GM23338 (cell line): ENCODE measurements at regions not wholly inside any gene's neighbourhood (a gene's known extent, or its start where the extent isn't known, plus 50 kb on each side); places are given as distances from the start of the nearest gene placed in this dataset.

Source experiments
- ATAC-seq: fragments of 200-7000 bp; cut with Tn5 transposase; 3 replicates; pipeline ENCODE4 v1.9.1; 2020
- DNase-seq: peaks from one replicate; pipeline ENCODE4 v3.0.0-alpha.2; 2015; ENCODE audit warnings: low spot score
- H2AFZ ChIP-seq: fragments of 200-600 bp; sonication (generic); 2 replicates; pipeline ENCODE4 v1.8.0; 2016; ENCODE audit warnings: antibody characterized with exemption, mild to moderate bottlenecking, moderate library complexity
- H3F3A ChIP-seq: fragments of 200-600 bp; sonication (generic); replicated peaks from 2 replicates; pipeline ENCODE4 v1.8.0; 2017; ENCODE audit warnings: antibody characterized with exemption, mixed run types, low read depth
- H3K27ac ChIP-seq: fragments of 200-600 bp; sonication (generic); 2 replicates; pipeline ENCODE4 v1.6.1; 2016; ENCODE audit warnings: low read depth
- H3K27me3 ChIP-seq: fragments of 200-600 bp; sonication (generic); 2 replicates; pipeline ENCODE4 v1.8.0; 2016; ENCODE audit warnings: mild to moderate bottlenecking, mixed run types, moderate library complexity; ENCODE audit not compliant: insufficient read depth
- H3K36me3 ChIP-seq: fragments of 200-600 bp; sonication (generic); 2 replicates; pipeline ENCODE4 v1.8.0; 2016; ENCODE audit warnings: mild to moderate bottlenecking; ENCODE audit not compliant: insufficient read depth
- H3K4me1 ChIP-seq: fragments of 200-600 bp; sonication (generic); 2 replicates; pipeline ENCODE4 v1.8.0; 2016; ENCODE audit warnings: mild to moderate bottlenecking, moderate library complexity; ENCODE audit not compliant: insufficient read depth
- H3K4me2 ChIP-seq: fragments of 200-600 bp; sonication (generic); 2 replicates; pipeline ENCODE4 v1.7.1; 2017; ENCODE audit warnings: mixed run types
- H3K4me3 ChIP-seq: fragments of 200-600 bp; sonication (generic); 2 replicates; pipeline ENCODE4 v1.6.1; 2016; ENCODE audit warnings: mixed run types
- H3K79me2 ChIP-seq: fragments of 200-600 bp; sonication (generic); replicated peaks from 2 replicates; pipeline ENCODE4 v1.8.0; 2017; ENCODE audit warnings: mild to moderate bottlenecking; ENCODE audit not compliant: insufficient read depth
- H3K9me2 ChIP-seq: fragments of 200-600 bp; sonication (generic); 2 replicates; pipeline ENCODE4 v1.8.0; 2017; ENCODE audit not compliant: insufficient read depth
- H4K20me1 ChIP-seq: fragments of 200-600 bp; sonication (generic); replicated peaks from 2 replicates; pipeline ENCODE4 v1.8.0; 2017; ENCODE audit warnings: mild to moderate bottlenecking; ENCODE audit not compliant: insufficient read depth
- H3K27ac Mint-ChIP-seq: 2 replicates; pipeline ENCODE4 v1.8.0; 2020; ENCODE audit warnings: inconsistent platforms, mild to moderate bottlenecking, moderate library complexity, mixed read lengths
- H3K27me3 Mint-ChIP-seq: 3 replicates; pipeline ENCODE4 v1.8.0; 2022; ENCODE audit warnings: low read depth, mild to moderate bottlenecking, moderate library complexity, mixed read lengths, inconsistent platforms; ENCODE audit not compliant: insufficient read depth, poor library complexity
- H3K36me3 Mint-ChIP-seq: 3 replicates; pipeline ENCODE4 v1.8.0; 2021; ENCODE audit warnings: low read depth, mild to moderate bottlenecking, inconsistent platforms, moderate library complexity, mixed read lengths
- H3K4me1 Mint-ChIP-seq: 3 replicates; pipeline ENCODE4 v1.8.0; 2020; ENCODE audit warnings: mild to moderate bottlenecking, inconsistent platforms, mixed read lengths
- H3K4me3 Mint-ChIP-seq: 3 replicates; pipeline ENCODE4 v1.8.0; 2021; ENCODE audit warnings: moderate library complexity, mild to moderate bottlenecking, inconsistent platforms, mixed read lengths
- H3K9me3 Mint-ChIP-seq: 3 replicates; pipeline ENCODE4 v1.8.0; 2020; ENCODE audit warnings: moderate library complexity, mild to moderate bottlenecking, inconsistent platforms, mixed read lengths
- CREB1 ChIP-seq: fragments of 250-450 bp; sonication (Bioruptor Pico); IDR thresholded peaks from 2 replicates; pipeline ENCODE4 v1.5.0; 2020; ENCODE audit warnings: low read depth, mild to moderate bottlenecking, moderate library complexity
- CTCF ChIP-seq, 2 experiments: fragments of 200-600 bp in 1 of 2; sonication (generic) in 1 of 2; conservative IDR thresholded peaks; 2 replicates each; pipeline versions ENCODE4 v1.5.1 to v1.6.1; 2016 to 2017; ENCODE audit warnings: antibody characterized with exemption in 2 of 2, low read depth in 2 of 2, mild to moderate bottlenecking in 2 of 2, moderate library complexity in 1 of 2
- ETS1 ChIP-seq: IDR thresholded peaks from 2 replicates; pipeline ENCODE4 v1.6.1; 2016; ENCODE audit warnings: antibody characterized with exemption
- EZH2phosphoT487 ChIP-seq: fragments of 200-600 bp; sonication (generic); IDR thresholded peaks from one replicate; pipeline ENCODE4 v1.8.1; 2018; ENCODE audit warnings: antibody characterized with exemption; ENCODE audit not compliant: unreplicated experiment
- NANOG ChIP-seq: IDR thresholded peaks from 2 replicates; pipeline ENCODE4 v1.6.1; 2016; ENCODE audit warnings: antibody characterized with exemption, borderline replicate concordance
- POLR2AphosphoS5 ChIP-seq: IDR thresholded peaks from 2 replicates; pipeline ENCODE4 v1.6.1; 2016; ENCODE audit warnings: antibody characterized with exemption, low read depth
- ZNF114 ChIP-seq: fragments of 250-450 bp; sonication (Bioruptor Pico); IDR thresholded peaks from 2 replicates; pipeline ENCODE4 v1.5.0; 2020; ENCODE audit warnings: mild to moderate bottlenecking, moderate library complexity
- ZNF462 ChIP-seq: fragments of 250-450 bp; sonication (Bioruptor Pico); IDR thresholded peaks from 2 replicates; pipeline ENCODE4 v1.5.0; 2020; ENCODE audit warnings: mild to moderate bottlenecking, moderate library complexity

GRCh38 chr12:13437541-13437940 lies 241.0 kb downstream of the EMP1 start:
- Histone ChIP-seq H3K4me3 (no peak overlapping the region), H3K36me3 (no peaks in the 10 kb centered on the region), H4K20me1 (no peaks in the 10 kb centered on the region), H3K4me2 (no peak overlapping the region), H3K27me3 (no peaks in the 10 kb centered on the region), H3F3A (no peaks in the 10 kb centered on the region), H2AFZ (no peak overlapping the region), H3K79me2 (no peaks in the 10 kb centered on the region), H3K27ac (no peak overlapping the region), H3K4me1 (peaks cover 11% of the 10 kb centered on the region; the same call in 1 of the 2 replicates), H3K9me2 (no peaks in the 10 kb centered on the region)
- no peak for TF ChIP-seq EZH2phosphoT487
- TF ChIP-seq ZNF114 (CRISPR knock-in tag) = no peak
- no peak for TF ChIP-seq CTCF (conservative IDR thresholded peaks at IDR 0.05; ENCODE audit: low read depth in 2 of 2)
- TF ChIP-seq POLR2AphosphoS5 = no peak
- peaks cover 7% of the 10 kb centered on the region for H3K27me3 Mint-ChIP-seq
- no peaks in the 10 kb centered on the region for H3K9me3 Mint-ChIP-seq
- no peaks in the 10 kb centered on the region for H3K36me3 Mint-ChIP-seq
- no peak overlapping the region for H3K4me3 Mint-ChIP-seq
- DNase-seq (no peak), ATAC-seq (no peak)
- peaks cover 9% of the 10 kb centered on the region; the same call in 2 of the 3 replicates for H3K4me1 Mint-ChIP-seq
- H3K27ac Mint-ChIP-seq = no peak overlapping the region

GRCh38 chr12:13436696-13437391 lies 240.3 kb downstream of the EMP1 start:
- H3K27ac Mint-ChIP-seq = no peak overlapping the region
- H3K27me3 Mint-ChIP-seq = peaks cover 7% of the 10 kb centered on the region
- H3K9me3 Mint-ChIP-seq = no peaks in the 10 kb centered on the region
- ATAC-seq (no peak), DNase-seq (no peak)
- Histone ChIP-seq H3K27me3 (no peaks in the 10 kb centered on the region), H3K4me1 (peaks cover 11% of the 10 kb centered on the region; the same call in 1 of the 2 replicates), H3K9me2 (no peaks in the 10 kb centered on the region), H4K20me1 (no peaks in the 10 kb centered on the region), H3F3A (no peaks in the 10 kb centered on the region), H3K27ac (no peak overlapping the region), H3K79me2 (no peaks in the 10 kb centered on the region), H3K4me2 (no peak overlapping the region), H3K4me3 (no peak overlapping the region), H2AFZ (no peak overlapping the region), H3K36me3 (no peaks in the 10 kb centered on the region)
- no peaks in the 10 kb centered on the region for H3K36me3 Mint-ChIP-seq
- H3K4me1 Mint-ChIP-seq = peaks cover 9% of the 10 kb centered on the region; the same call in 2 of the 3 replicates
- H3K4me3 Mint-ChIP-seq = no peak overlapping the region
- TF ChIP-seq ETS1 (no peak), NANOG (no peak), POLR2AphosphoS5 (no peak), ZNF462 (CRISPR knock-in tag) (no peak), CTCF (conservative IDR thresholded peaks at IDR 0.05; ENCODE audit: low read depth in 2 of 2) (no peak), EZH2phosphoT487 (no peak), ZNF114 (CRISPR knock-in tag) (no peak), CREB1 (CRISPR knock-in tag) (no peak)
